H1 (cell line): ENCODE measurements at regions not wholly inside any gene's neighbourhood (a gene's known extent, or its start where the extent isn't known, plus 50 kb on each side); places are given as distances from the start of the nearest gene placed in this dataset.

Experiments
- PHF8 ChIP-seq: fragments of 200-600 bp; sonication (generic); conservative IDR thresholded peaks from 2 replicates; pipeline ENCODE4 v1.7.1; 2012; ENCODE audit warnings: low read depth, mild to moderate bottlenecking, inconsistent platforms, low read length, moderate library complexity

DNA sequence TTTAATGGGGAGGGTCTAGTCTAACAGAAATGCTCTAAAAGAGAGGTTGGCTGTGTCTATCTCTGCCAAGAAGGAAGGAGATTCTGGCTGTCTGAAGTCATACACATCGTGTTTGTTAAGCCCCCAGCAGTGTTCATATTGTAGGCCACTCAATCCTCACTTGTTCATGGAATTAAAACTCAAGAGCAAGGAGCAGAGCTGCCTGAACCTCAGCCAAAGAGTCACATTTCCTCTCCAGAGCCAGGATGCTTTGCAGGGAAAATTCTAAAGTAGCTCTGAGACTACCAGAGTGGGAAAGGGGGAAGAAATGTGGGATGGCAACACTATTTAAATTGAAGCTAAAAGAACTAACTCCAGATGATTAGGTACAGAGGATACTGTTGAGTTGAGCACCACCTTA, 190.7 kb upstream of the CXCR4 start (continued):
- TF ChIP-seq PHF8 = no peak
